Colonic mucosa (tissue), 4 donors: ENCODE measurements at regions not wholly inside any gene's neighbourhood (a gene's known extent, or its start where the extent isn't known, plus 50 kb on each side); places are given as distances from the start of the nearest gene placed in this dataset.

Experiments
- DNase-seq: peaks from one replicate; pipeline ENCODE4 v3.0.0-alpha.2; 2020
- H3K27ac ChIP-seq: fragments of 200-600 bp; one replicate; pipeline ENCODE4 v1.8.0; 2021
- H3K27me3 ChIP-seq: fragments of 200-600 bp; one replicate; pipeline ENCODE4 v1.8.0; 2021
- H3K36me3 ChIP-seq: fragments of 200-600 bp; one replicate; pipeline ENCODE4 v1.8.0; 2021
- H3K4me1 ChIP-seq: fragments of 200-600 bp; one replicate; pipeline ENCODE4 v1.8.0; 2021; ENCODE audit warnings: mild to moderate bottlenecking
- H3K4me3 ChIP-seq: fragments of 200-600 bp; one replicate; pipeline ENCODE4 v1.8.0; 2021
- H3K9ac ChIP-seq, 2 donors: one replicate each; pipeline ENCODE4 v1.7.0; 2013; ENCODE audit warnings: control low read depth in 2 of 2, low read depth in 2 of 2, low read length in 2 of 2
- H3K9me3 ChIP-seq: fragments of 200-600 bp; one replicate; pipeline ENCODE4 v1.8.0; 2021
- CTCF ChIP-seq: fragments of 200-600 bp; IDR thresholded peaks from one replicate; pipeline ENCODE4 v1.8.0; 2022; ENCODE audit warnings: antibody characterized with exemption, mild to moderate bottlenecking
- intact Hi-C: fragments of 100-400 bp; cut with DNase I; formaldehyde crosslinking; loops from one replicate; pipeline ENCODE4 v1.14.1; 2022
- donor health status: healthy.
- donor health status: DM: no; HTN: no; CAD: no.
- donor health status: DM: no; HTN: no; CAD: no.

- no peak for DNase-seq
- intact Hi-C loops = no loop called here
- H3K9ac ChIP-seq = no peak overlapping the region
- H3K9me3 ChIP-seq = no peaks in the 10 kb centered on the region
- no peak overlapping the region for H3K4me3 ChIP-seq
- no peaks in the 10 kb centered on the region for H3K36me3 ChIP-seq
- H3K4me1 ChIP-seq = no peaks in the 10 kb centered on the region
- no peak overlapping the region for H3K27ac ChIP-seq
- H3K27me3 ChIP-seq = no peaks in the 10 kb centered on the region
- TF ChIP-seq CTCF = no peak
Observed at GRCh38 chr18:8514409-8514808, 94.8 kb upstream of the RAB12 start.

GRCh38 chr18:8515142-8515865 lies 93.9 kb upstream of the RAB12 start:
- intact Hi-C loops = no loop called here
- Histone ChIP-seq H3K27ac (no peak overlapping the region), H3K36me3 (no peaks in the 10 kb centered on the region), H3K9me3 (no peaks in the 10 kb centered on the region), H3K4me3 (no peak overlapping the region), H3K4me1 (no peaks in the 10 kb centered on the region), H3K27me3 (no peaks in the 10 kb centered on the region), H3K9ac (no peak overlapping the region)
- TF ChIP-seq CTCF = no peak
- DNase-seq = no peak

GRCh38 chr18:8516371-8517250 lies 92.6 kb upstream of the RAB12 start:
- no peaks in the 10 kb centered on the region for H3K9me3 ChIP-seq
- no peaks in the 10 kb centered on the region for H3K4me1 ChIP-seq
- no peak for TF ChIP-seq CTCF
- intact Hi-C loops = no loop called here
- H3K27ac ChIP-seq = no peak overlapping the region
- DNase-seq = no peak
- no peaks in the 10 kb centered on the region for H3K27me3 ChIP-seq
- H3K4me3 ChIP-seq = no peak overlapping the region
- H3K9ac ChIP-seq = no peak overlapping the region
- no peaks in the 10 kb centered on the region for H3K36me3 ChIP-seq

GRCh38 chr18:8517276-8517675 lies 92.0 kb upstream of the RAB12 start:
- no peak for DNase-seq
- no peak for TF ChIP-seq CTCF
- no peaks in the 10 kb centered on the region for H3K4me1 ChIP-seq
- H3K36me3 ChIP-seq = no peaks in the 10 kb centered on the region
- no peaks in the 10 kb centered on the region for H3K27me3 ChIP-seq
- H3K9ac ChIP-seq = no peak overlapping the region
- H3K4me3 ChIP-seq = no peak overlapping the region
- intact Hi-C loops = no loop called here
- no peak overlapping the region for H3K27ac ChIP-seq
- H3K9me3 ChIP-seq = no peaks in the 10 kb centered on the region

GRCh38 chr18:8519102-8519501 lies 90.1 kb upstream of the RAB12 start:
- no peaks in the 10 kb centered on the region for H3K9me3 ChIP-seq
- TF ChIP-seq CTCF = no peak
- intact Hi-C loops = no loop called here
- no peak overlapping the region for H3K27ac ChIP-seq
- DNase-seq = no peak
- no peak overlapping the region for H3K4me3 ChIP-seq
- no peaks in the 10 kb centered on the region for H3K36me3 ChIP-seq
- no peak overlapping the region for H3K9ac ChIP-seq
- H3K27me3 ChIP-seq = no peaks in the 10 kb centered on the region
- H3K4me1 ChIP-seq = no peaks in the 10 kb centered on the region
